ENCODE measurements at regions not wholly inside any gene's neighbourhood (a gene's known extent, or its start where the extent isn't known, plus 50 kb on each side); places are given as distances from the start of the nearest gene placed in this dataset.
A peak's percentile ranks its signal among the peaks of the same experiment; 100 is the strongest.

DNA sequence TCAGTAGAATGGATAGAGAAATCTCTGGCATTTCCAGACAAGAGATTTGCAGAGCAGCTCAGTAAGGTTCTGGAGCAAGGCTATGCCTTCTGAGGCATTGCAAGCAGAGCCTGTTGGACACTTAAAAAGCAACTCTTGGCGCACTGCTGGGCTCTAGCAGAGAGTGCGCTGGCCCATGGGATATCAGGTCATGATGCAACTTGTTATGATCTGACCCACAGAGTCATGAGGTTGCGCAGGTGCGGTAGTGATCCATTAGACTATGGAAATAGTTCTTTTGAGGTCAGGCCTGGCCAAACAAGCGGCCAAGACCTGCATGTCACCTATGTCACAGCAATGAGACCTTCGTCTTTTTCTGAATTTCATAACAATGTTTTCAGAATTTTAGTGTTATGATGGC is 168.6 kb downstream of the TMTC3 start:
- DNase-seq (ENCODE audit: low read depth), result no peak

DNA sequence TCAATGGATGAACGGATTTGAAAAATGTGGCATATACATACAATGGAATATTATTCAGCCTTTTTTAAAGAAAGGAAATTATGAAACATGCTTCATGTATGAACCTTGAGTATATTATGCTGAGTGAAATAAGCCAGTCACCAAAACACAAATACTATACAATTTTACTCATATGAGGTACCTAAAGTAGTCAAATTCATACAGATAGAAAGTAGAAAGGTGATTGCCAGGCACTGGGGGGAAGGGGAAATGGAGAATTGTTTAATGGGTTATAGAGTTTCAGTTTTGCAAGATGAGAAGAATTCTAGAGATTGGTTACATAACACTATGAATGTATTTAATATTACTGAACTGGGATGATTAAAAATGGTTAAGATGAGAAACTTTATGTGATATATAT is 171.4 kb downstream of the TMTC3 start:
- DNase-seq (ENCODE audit: low read depth), result no peak

DNA sequence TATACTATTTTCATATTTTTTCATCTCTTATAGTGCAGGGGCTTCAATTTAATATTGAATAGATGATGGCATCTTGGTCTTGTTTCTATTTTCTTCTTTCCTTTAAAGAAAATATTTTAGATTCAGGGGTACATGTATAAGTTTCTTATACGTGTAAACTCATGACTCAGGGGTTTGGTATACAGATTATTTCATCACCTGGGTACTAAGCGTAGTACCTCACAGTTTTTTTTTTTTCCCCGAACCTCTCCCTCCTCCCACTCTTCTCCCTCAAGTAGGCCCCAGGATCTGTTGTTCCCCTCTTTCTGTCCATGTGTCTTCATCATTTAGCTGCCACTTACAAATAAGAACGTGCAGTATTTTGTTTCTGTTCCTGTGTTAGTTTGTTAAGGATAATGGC is 172.6 kb downstream of the TMTC3 start:
- DNase-seq (ENCODE audit: low read depth), result no peak

DNA sequence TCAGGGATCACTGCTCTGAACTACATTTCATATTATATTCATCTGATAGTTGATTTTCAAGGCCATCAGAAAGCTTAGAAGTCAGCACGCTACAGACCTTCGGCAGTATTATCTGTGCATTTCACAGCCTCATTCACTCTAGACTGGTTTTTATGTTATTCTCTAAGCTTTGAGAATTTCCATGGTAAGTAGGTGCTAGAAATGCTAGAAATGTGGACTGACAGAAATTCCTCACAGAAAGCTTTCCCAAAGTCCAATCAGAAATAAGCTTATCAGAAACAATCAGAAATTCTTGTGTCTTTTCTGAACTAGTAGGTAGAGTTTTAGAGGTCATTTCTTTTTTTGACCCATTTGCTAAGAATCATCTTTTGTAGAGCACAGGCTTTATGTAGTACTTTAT is 176.6 kb downstream of the TMTC3 start:
- DNase-seq (ENCODE audit: low read depth), result no peak

DNA sequence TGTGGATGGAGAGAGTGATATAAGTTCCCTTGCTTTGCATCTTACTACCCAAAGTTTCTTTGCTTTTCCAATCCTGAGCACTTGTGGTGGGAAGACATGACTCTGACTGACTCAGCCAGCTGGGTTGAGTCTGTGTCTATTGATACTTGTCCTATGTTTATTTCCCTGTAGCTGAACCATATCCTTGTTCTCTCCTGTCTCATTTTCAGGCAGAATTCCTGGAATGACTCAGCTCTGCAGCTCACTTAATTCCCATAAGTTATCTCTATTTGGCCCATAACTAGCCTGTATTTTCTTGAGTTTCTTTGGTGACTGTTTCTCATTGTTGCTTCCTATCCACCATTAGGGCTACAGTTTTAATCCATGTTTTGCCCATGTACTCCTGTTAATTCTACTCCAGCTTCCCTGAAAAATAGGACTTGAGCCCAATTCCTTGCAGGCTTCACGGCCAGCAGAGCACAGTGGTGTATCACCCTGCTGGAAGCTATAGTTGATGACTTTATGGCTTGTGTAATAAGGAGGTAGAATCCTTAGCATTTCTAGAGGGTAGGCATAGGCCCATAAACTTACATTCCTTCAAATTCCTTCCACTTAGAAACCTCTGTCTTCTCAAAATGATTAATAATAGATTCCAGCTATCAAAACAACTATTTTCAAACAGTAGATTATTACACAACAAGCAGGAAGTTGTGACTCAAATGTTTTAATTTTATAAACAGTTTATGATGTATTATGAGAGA is 183.1 kb downstream of the TMTC3 start:
- DNase-seq (ENCODE audit: low read depth), result peak; percentile 82

DNA sequence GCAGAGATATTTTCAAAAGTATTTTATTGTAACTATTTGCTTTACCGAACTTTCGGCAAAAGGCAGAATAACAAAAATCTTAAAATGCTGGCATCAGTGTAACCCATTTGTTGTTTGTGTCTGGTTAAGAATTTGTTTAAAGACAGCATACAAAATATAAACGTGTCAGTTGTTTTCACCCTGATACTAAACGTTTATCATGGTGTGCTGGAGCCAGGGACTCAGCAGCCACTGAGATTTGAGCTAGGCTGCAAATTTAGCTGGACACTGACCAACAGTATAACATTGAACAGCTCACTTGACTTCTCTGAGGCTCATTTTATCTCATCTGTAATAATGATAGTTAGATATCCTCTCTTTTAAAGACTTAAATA is 183.7 kb downstream of the TMTC3 start:
- peak; percentile 52 for DNase-seq (ENCODE audit: low read depth)

DNA sequence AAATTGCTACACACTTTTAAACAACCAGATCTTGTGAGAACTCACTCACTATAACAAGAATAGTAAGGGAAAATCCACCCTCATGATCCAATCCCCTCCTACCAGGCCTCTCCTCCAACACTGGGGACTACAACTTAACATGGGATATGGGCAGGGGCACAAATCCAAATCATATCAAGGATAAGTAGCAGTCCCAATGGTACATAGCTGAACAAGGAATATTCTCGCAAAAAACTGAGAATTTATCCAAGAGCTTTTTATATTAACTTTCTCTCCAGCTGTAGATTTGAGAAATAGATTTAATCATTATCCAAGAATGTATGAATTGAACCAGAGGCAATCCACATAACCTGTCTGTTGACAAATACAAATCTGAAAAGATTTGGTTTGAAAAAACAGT is 185.2 kb downstream of the TMTC3 start:
- no peak for DNase-seq (ENCODE audit: low read depth)

DNA sequence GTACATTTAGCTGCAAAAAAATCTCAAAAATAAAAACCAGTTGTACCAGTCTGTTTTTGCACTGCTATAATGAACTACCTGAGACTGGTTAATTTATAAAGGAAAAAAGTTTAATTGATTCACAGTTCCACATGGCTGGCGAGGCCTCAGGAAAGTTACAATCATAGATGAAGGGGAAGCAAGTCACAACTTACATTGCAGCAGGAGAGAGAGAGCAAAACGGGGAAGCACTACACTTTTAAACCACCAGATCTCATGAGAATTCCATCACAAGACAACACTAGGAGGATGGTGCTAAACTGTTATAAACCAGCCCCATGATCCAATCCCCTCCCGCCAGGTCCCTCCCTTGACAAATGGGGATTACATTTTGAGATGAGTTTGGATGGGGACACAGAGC is 186.0 kb downstream of the TMTC3 start:
- DNase-seq (ENCODE audit: low read depth), result no peak

DNA sequence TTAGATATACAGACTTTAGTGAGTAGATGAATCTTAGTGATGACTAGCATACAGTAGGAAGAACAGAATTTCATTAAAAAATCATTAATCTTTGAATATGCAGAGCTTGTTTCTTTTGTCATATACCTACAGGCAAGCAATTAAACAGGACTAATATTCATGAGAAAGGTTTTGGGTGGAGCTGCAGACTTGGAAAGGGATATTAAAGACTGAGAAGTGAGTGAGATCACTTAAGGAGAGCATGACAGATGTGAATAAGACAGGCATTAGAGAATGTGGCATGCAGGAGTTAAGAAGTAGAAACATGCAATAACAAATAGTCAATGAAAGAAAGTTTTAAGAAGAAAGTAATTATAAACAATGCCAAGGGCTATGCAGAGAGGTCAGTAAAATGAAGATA is 187.7 kb downstream of the TMTC3 start:
- DNase-seq (ENCODE audit: low read depth), result no peak

DNA sequence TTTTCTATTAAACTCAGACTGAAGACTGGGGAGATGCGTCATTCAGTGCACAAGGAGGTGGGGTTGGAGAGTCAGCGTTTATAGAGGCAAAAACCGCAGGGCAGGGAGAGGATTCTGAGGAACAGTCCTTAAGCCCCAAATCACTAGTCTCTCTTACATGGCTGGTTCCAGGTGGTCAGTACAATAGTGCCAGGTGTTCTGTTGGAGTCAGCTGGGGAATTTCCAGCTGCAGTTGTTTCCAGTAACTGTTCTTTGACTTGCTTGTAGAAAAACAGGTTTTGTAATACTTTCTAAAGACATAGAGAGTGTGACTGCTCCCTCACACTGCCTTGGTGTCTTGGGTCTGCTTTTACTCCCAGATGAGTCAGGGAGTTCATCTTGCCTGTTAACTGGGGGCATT is 192.2 kb downstream of the TMTC3 start:
- no peak for DNase-seq (ENCODE audit: low read depth)

DNA sequence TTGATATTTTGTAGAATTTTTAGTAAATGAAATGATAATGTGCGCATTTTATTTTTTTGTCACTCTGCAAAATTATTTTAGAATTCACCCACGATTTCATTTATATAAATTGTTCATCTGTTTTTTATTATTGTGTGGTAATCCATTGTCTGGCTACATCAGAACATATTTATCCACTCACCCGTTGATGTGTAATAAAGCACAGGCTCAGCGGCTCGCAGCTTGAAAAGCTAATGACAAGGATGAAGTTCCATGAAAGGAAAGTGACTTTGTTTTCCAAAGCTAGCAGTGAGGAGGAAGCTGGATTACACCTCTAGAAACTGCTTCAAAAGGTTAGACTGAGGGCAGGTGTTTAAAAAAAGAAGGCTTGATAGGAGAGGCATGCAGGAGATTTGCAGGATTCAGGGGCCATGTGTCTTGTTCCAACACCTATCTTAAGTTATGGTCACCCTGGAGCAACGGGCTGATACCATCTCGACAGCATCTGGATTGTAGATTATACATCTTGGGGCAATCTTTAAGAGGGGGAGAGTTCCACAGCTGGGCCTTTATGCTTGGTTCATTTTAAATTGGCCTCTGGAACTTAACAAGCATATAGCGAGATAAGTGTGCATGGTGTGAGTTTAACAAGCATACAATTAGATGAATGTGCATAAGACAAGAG is 194.1 kb downstream of the TMTC3 start:
- DNase-seq (ENCODE audit: low read depth), result no peak

DNA sequence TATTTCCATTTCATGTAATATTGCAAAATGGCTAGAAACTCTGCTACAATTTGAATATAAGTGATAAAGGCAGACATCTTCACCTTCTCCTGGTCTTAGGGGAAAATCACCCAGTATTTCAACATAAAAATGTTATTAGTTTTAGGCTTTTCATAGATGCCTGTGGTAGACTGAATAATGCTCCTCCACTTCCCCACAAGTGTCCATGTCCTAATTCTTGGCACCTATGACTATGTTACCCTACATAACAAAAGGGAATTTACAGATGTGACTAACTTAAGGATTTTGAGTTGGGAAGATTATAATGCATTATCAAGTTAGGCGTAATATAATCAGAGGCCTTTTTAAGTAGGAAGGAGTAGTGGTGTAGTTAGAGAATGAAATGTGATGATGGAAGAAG is 196.4 kb downstream of the TMTC3 start:
- DNase-seq (ENCODE audit: low read depth), result no peak

DNA sequence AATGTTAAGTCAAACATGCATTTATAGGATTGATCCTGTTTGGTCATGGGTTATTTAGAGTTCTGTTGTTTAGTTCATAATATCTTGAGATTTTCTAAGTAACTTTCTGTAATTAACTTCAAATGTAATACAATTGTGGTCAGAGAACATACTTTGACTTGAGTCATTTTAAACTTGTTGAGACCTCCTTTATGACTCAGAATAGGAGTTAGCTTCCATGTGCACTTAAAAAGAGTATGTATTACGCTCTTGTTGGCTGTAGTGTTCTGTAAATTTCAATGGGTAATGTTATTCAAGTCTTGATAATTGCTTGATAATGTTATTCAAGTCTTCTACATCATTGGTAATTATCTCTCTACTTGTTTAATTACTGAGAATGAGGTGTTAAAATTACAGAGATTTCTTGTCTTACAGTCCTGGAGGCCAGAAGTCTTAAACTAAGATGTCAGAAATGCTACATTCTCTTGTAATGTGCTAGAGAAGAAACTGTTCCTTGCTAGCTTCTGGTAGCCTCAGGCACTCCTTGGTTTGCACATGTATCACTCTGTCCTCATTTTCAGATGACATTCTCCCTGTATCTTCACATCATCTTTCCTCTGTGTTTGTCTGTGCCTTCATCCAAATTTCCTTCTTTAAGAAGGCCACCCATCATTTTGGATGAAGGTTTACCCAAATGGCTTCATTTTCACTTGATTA is 197.3 kb downstream of the TMTC3 start:
- peak; percentile 44 for DNase-seq (ENCODE audit: low read depth)

DNA sequence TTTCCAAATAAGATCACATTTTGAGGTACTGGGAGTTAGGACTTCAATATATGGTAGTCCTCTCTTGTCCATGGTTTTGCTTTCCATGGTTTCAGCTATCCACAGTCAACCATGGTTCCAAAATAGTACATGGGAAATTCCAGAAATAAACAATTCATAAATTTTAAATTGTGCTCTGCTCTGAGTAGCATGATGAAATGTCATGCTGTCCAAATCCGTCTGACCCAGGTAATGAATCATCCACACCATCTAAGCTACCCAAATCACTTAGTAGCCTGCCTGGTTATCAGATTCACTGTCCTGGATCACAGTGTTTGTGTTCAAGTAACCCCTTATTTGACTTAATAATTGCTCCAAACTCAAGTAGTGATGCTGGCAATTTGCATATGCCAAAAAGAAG is 197.9 kb downstream of the TMTC3 start:
- no peak for DNase-seq (ENCODE audit: low read depth)

DNA sequence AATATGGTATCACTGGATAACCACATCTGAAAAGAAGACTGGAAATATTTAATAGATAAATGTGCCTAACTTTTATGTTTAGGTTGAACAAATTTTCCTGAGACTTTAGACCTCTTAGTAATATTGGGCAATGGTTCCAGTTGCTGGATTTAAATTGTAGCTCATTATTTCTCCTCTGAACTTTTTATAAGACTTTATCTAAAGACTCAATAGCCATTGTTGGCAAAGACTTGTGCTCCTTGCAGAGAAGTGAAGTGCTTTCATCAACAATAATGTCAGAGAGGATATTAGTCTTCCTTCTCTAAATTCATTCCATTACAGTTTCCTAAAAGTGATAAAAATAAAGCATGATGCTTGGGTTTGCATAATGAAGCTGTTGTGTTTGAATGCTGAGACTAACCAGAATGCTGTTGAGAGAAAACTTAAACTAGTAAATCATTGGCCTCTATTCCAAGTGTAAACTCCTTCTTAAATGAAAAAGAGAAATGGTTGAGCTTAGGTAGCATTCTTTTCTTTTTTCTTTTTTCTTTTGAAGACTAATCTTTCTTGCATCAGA is 200.2 kb downstream of the TMTC3 start:
- DNase-seq (ENCODE audit: low read depth), result no peak

DNA sequence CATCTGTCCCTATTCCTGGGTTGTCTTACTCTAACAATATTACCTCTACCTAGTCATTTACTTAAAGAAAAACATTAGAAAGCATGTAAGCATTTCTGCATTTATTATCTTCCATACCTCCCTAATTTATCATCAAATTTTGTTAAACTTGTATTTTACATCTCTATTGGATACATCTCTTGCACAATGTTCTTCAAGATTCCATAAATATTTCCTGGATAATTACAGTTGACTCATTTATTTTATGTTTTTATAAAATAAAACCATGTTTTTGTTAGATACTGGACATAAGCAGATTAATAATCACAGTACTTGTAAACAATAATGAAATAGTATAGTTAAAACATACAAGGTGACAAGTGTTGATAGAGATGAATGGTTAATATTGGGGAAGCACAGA is 209.0 kb downstream of the TMTC3 start:
- no peak for DNase-seq (ENCODE audit: low read depth)

DNA sequence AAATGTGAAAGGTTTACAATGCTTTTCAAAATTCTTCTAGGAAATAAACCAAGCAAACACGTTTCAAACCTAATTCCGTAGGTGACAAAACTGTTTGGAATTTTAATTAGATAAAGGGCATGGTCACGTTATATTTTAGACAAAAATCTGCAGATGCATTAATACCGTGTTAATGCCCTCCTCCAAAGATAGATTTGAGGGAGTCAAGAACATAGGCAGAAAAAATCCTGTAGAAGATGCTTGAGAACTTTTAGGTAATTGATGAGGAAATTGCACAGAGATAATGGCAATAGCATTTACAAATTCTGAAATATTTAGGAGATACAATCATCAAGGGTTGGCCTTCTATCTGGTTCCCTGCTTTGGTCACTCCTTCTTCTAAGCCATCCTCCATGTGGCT is 212.6 kb downstream of the TMTC3 start:
- no peak for DNase-seq (ENCODE audit: low read depth)

DNA sequence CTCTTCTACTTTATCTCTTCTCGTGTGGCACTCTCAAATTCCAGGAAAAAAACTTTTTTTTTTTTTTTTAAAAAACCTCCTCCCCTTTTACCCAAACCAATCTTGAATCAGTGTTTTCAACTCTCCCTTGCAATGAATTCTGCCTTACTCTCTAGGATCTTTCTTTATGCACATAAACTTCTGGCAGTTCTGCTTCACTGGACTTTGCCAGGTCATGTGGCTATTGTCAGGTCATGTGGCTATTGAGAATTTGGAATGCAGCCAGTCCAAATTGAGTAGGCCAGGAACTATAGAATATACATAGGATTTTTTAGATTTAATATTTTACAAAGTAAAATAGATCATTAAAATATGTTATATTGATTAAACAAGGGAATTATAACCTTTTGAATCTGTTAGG is 218.2 kb downstream of the TMTC3 start:
- DNase-seq (ENCODE audit: low read depth), result no peak

DNA sequence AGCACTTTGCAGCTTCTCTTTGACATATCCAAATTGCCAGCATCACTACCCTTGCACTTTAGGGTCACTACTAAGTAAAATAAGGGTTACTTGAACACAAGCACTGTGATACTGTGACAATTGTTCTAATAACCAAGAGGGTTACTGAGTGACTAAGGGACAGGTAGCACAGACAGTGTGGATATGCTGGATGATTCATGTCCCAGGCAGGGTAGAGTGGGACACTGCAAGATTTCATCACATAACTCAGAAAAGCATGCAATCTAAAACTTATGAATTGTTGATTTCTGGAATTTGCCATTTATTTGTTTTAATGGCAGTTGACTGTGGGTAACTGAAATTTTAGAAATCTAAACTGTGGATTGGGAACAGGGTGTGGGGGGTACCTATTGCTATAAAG is 218.8 kb downstream of the KITLG start:
- no peak for DNase-seq (ENCODE audit: low read depth)

DNA sequence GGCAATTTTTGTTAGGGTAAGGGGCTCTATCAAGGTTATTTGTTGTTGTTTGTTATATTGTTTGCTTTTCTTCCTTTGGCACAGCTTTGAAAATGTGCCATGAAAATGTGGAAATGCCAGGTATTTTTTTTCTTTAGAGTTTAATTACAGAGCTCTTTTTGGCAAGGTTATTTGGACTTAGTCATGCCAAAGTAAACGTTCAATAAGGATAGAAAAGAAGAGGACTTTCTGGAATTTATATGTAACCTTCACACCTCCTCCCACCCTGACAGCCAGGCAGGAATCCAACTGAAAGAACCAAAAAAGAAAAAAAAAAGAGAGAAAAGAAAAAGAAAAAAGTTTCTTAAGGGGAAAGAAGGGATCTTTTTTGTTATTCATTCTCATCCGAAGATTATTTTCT is 217.8 kb downstream of the KITLG start:
- no peak for DNase-seq (ENCODE audit: low read depth)

DNA sequence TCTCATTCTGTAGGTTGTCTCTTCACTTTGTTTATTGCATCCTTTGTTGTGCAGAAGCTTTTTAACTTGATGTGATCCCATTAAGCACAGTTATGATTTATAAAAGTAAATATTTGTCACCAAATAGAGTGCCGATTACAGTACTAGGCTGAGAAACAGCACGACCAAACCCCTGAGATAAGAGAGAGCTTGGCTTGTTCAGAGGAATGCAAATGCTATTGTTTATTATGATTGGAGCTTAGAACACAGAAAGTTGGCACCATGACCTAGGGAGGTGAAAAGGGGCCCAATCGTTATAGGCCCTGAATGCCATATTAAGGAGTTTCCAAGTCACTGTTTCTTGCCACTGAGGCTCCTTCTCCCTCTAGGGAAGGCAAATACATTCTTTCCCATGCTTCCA is 214.9 kb downstream of the KITLG start:
- DNase-seq (ENCODE audit: low read depth), result no peak

DNA sequence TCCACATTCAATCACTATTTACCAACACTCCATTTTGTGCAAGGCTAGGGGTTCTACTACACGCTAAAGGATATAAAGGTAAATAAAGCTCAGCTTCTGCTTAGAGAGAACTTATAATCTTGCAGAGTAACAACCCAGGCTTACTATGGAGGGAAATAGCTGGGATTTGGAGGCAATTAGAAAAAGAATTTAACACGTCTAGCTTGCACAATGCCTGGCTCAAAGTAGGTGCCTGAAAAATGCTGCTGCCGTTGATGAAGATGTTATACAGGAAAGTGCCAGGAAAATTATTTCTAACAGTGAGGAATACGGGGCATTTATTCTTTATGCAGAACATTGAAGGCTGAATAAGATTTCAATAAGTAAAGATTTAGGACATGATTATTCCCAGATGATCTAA is 214.2 kb downstream of the KITLG start:
- DNase-seq (ENCODE audit: low read depth), result no peak

DNA sequence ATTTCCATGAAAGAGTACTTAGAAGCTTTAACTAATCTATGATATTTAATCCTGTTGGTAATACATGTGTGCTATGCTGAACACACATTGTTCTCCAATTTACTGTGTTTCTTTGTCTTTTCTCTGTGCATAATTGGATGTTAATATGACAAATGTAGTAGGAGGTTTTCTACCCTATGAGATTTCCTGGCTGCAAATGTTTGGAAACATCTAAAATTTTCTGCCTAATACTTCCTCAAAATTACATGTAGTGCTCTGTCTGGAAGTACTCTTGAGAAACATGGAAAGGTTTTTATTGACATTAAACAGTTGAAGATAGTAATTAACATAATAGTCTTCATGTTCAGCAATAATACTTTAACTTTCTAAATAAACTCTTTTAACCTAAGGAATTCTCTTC is 213.0 kb downstream of the KITLG start:
- no peak for DNase-seq (ENCODE audit: low read depth)

All from GM04504 (cell line).